ENCODE measurements at regions not wholly inside any gene's neighbourhood (a gene's known extent, or its start where the extent isn't known, plus 50 kb on each side); places are given as distances from the start of the nearest gene placed in this dataset.

DNA sequence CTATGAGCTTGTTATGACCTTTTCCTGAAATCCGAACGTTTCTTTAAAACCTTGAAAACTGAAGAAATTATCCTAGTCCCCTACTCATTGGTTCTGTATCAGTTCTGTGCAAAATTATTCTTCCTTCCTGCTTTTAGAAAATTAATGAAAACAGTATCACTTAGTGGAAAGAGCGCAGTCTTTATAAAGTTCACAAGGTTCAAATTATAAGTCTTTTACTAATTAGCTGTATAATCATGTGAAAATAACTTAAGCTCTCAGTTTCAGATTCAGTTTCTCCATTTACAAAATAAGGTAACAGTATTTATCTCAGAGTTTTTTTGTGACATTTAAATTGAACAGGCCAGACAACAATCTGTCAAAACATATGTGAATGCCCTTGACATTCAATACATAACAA is 306.1 kb downstream of the ADAMTS20 start:
- H3K27ac ChIP-seq: no peak overlapping the region
- 93% methylated on average over 3 of the region's 3 CpGs for WGBS (ENCODE audit: low lambda C conversion rate, missing lambda C conversion rate)
- H2AFZ ChIP-seq: no peak overlapping the region
- TF ChIP-seq EZH2 (IDR thresholded peaks at IDR 0.05; ENCODE audit: borderline replicate concordance) (no peak), EZH2phosphoT487 (IDR thresholded peaks at IDR 0.05; ENCODE audit: low read depth, severe bottlenecking, unreplicated experiment) (no peak)
- TF ChIP-seq, protein P1, sequence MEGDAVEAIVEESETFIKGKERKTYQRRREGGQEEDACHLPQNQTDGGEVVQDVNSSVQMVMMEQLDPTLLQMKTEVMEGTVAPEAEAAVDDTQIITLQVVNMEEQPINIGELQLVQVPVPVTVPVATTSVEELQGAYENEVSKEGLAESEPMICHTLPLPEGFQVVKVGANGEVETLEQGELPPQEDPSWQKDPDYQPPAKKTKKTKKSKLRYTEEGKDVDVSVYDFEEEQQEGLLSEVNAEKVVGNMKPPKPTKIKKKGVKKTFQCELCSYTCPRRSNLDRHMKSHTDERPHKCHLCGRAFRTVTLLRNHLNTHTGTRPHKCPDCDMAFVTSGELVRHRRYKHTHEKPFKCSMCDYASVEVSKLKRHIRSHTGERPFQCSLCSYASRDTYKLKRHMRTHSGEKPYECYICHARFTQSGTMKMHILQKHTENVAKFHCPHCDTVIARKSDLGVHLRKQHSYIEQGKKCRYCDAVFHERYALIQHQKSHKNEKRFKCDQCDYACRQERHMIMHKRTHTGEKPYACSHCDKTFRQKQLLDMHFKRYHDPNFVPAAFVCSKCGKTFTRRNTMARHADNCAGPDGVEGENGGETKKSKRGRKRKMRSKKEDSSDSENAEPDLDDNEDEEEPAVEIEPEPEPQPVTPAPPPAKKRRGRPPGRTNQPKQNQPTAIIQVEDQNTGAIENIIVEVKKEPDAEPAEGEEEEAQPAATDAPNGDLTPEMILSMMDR (IDR thresholded peaks at IDR 0.05; ENCODE audit: poor library complexity): no peak
- no peak overlapping the region for H3K4me2 ChIP-seq
- H3K4me3 ChIP-seq: no peak overlapping the region
- no peaks in the 10 kb centered on the region for H3K9me3 ChIP-seq (ENCODE audit: low read depth)
- no peaks in the 10 kb centered on the region for H3K4me1 ChIP-seq (ENCODE audit: insufficient read depth)
- no peaks in the 10 kb centered on the region for H3K9me2 ChIP-seq (replicated peaks; ENCODE audit: insufficient read depth)
- no peaks in the 10 kb centered on the region for H3K27me3 ChIP-seq
- no peaks in the 10 kb centered on the region for H4K20me1 ChIP-seq (ENCODE audit: insufficient read depth, poor library complexity, severe bottlenecking)
- H3K79me2 ChIP-seq: no peaks in the 10 kb centered on the region
- no peak for DNase-seq (ENCODE audit: low spot score)
- no peaks in the 10 kb centered on the region for H3K36me3 ChIP-seq (replicated peaks; ENCODE audit: insufficient read depth, low read depth)

DNA sequence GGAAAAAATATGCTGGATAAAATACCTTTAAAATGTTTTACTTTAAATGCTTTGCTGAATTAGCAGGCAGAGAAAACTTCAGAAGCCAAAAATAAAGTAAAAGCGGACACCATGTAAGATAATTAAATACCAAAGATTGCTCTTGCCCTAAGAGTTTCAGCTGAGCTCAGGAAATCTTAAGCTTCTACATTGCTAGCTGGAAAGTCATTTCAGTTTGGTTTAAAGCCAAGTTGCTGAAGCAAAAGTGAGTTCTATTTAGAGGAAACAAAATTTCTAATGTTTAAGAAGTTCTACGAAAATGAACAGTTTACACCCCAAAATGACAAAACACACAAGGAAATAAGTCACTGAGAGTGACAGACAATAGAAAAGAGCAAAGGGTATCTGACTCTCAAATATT is 310.0 kb downstream of the ADAMTS20 start:
- H2AFZ ChIP-seq: no peak overlapping the region
- H3K9me3 ChIP-seq (ENCODE audit: low read depth): no peaks in the 10 kb centered on the region
- 64% methylated on average over 2 of the region's 2 CpGs for WGBS (ENCODE audit: low lambda C conversion rate, missing lambda C conversion rate)
- TF ChIP-seq EZH2 (IDR thresholded peaks at IDR 0.05; ENCODE audit: borderline replicate concordance): no peak
- no peak for TF ChIP-seq EZH2phosphoT487 (IDR thresholded peaks at IDR 0.05; ENCODE audit: low read depth, severe bottlenecking, unreplicated experiment)
- TF ChIP-seq, protein P1 (IDR thresholded peaks at IDR 0.05; ENCODE audit: poor library complexity): no peak
- no peaks in the 10 kb centered on the region for H3K36me3 ChIP-seq (replicated peaks; ENCODE audit: insufficient read depth, low read depth)
- no peak overlapping the region for H3K4me3 ChIP-seq
- H3K27me3 ChIP-seq: no peaks in the 10 kb centered on the region
- no peaks in the 10 kb centered on the region for H3K79me2 ChIP-seq
- H3K4me2 ChIP-seq: peak overlapping the region; percentile 40
- DNase-seq (ENCODE audit: low spot score): no peak
- no peaks in the 10 kb centered on the region for H3K9me2 ChIP-seq (replicated peaks; ENCODE audit: insufficient read depth)
- H4K20me1 ChIP-seq (ENCODE audit: insufficient read depth, poor library complexity, severe bottlenecking): no peaks in the 10 kb centered on the region
- H3K4me1 ChIP-seq (ENCODE audit: insufficient read depth): no peaks in the 10 kb centered on the region
- H3K27ac ChIP-seq: peak overlapping the region; percentile 13

DNA sequence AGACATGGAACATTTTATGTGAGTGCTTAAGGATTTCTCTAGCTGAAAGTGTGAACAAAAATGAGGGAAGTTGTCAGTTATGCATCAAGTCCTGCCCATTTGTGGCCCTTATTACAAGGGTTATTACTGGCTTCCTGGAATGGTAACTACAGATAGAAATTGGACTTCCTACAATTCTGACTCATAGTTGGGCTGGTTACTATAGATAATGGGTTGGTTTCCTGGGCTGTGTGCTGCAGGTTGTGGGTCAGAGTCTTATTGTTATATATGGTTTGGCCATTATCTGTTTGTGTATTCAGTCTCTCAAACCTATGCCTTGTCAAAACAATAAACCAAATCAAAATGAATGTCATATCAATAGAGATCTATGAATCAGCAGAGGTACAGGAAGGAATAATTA is 313.7 kb downstream of the ADAMTS20 start:
- Histone ChIP-seq H3K4me1 (ENCODE audit: insufficient read depth) (no peaks in the 10 kb centered on the region), H3K27ac (no peak overlapping the region), H3K4me2 (no peak overlapping the region), H4K20me1 (ENCODE audit: insufficient read depth, poor library complexity, severe bottlenecking) (no peaks in the 10 kb centered on the region), H3K79me2 (no peaks in the 10 kb centered on the region), H3K9me2 (replicated peaks; ENCODE audit: insufficient read depth) (no peaks in the 10 kb centered on the region), H2AFZ (no peak overlapping the region), H3K9me3 (ENCODE audit: low read depth) (no peaks in the 10 kb centered on the region), H3K27me3 (no peaks in the 10 kb centered on the region), H3K36me3 (replicated peaks; ENCODE audit: insufficient read depth, low read depth) (no peaks in the 10 kb centered on the region), H3K4me3 (no peak overlapping the region)
- no peak for DNase-seq (ENCODE audit: low spot score)
- TF ChIP-seq EZH2phosphoT487 (IDR thresholded peaks at IDR 0.05; ENCODE audit: low read depth, severe bottlenecking, unreplicated experiment): no peak
- TF ChIP-seq EZH2 (IDR thresholded peaks at IDR 0.05; ENCODE audit: borderline replicate concordance): no peak
- TF ChIP-seq, protein P1 (IDR thresholded peaks at IDR 0.05; ENCODE audit: poor library complexity): no peak
